ENCODE measurements at regions not wholly inside any gene's neighbourhood (a gene's known extent, or its start where the extent isn't known, plus 50 kb on each side); places are given as distances from the start of the nearest gene placed in this dataset.

GRCh38 chr2:234661175-234661574 lies 164.3 kb upstream of the ARL4C start:
- TF ChIP-seq CTCF (conservative IDR thresholded peaks at IDR 0.05; ENCODE audit: low read depth, low read length) (no peak), EZH2 (IDR thresholded peaks at IDR 0.05; ENCODE audit: borderline replicate concordance, low read depth, low read length, poor library complexity, severe bottlenecking) (no peak)

All from A673 (cell line).